ENCODE measurements at regions not wholly inside any gene's neighbourhood (a gene's known extent, or its start where the extent isn't known, plus 50 kb on each side); places are given as distances from the start of the nearest gene placed in this dataset.

GRCh38 chr9:107715740-107716139 lies 226.2 kb upstream of the KLF4 start:
- TF ChIP-seq POLR2A (IDR thresholded peaks at IDR 0.05) (no peak), POLR2AphosphoS5 (IDR thresholded peaks at IDR 0.05) (no peak), EP300 (IDR thresholded peaks at IDR 0.05) (no peak)
- TF ChIP-seq, protein P1, sequence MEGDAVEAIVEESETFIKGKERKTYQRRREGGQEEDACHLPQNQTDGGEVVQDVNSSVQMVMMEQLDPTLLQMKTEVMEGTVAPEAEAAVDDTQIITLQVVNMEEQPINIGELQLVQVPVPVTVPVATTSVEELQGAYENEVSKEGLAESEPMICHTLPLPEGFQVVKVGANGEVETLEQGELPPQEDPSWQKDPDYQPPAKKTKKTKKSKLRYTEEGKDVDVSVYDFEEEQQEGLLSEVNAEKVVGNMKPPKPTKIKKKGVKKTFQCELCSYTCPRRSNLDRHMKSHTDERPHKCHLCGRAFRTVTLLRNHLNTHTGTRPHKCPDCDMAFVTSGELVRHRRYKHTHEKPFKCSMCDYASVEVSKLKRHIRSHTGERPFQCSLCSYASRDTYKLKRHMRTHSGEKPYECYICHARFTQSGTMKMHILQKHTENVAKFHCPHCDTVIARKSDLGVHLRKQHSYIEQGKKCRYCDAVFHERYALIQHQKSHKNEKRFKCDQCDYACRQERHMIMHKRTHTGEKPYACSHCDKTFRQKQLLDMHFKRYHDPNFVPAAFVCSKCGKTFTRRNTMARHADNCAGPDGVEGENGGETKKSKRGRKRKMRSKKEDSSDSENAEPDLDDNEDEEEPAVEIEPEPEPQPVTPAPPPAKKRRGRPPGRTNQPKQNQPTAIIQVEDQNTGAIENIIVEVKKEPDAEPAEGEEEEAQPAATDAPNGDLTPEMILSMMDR (IDR thresholded peaks at IDR 0.05): no peak
